OCI-LY1 (cell line): ENCODE measurements at regions not wholly inside any gene's neighbourhood (a gene's known extent, or its start where the extent isn't known, plus 50 kb on each side); places are given as distances from the start of the nearest gene placed in this dataset.

Experiments used
- H2AFZ ChIP-seq: fragments of 200-600 bp; sonication (generic), shearing (Covaris generic); 2 replicates; pipeline ENCODE4 v1.6.0; 2014; ENCODE audit warnings: antibody characterized with exemption, mild to moderate bottlenecking, low read length
- H3F3A ChIP-seq: fragments of 200-600 bp; sonication (generic), shearing (Covaris generic); 2 replicates; pipeline ENCODE4 v1.6.0; 2014; ENCODE audit warnings: mild to moderate bottlenecking, antibody characterized with exemption, low read length, moderate library complexity; ENCODE audit not compliant: insufficient read depth
- H3K27ac ChIP-seq: fragments of 200-600 bp; sonication (generic); 2 replicates; pipeline ENCODE4 v1.5.1; 2014; ENCODE audit warnings: low read length, mixed run types, mild to moderate bottlenecking, low read depth; ENCODE audit not compliant: poor library complexity, severe bottlenecking
- H3K27me3 ChIP-seq: fragments of 200-600 bp; sonication (generic); 2 replicates; pipeline ENCODE4 v1.6.0; 2014; ENCODE audit warnings: antibody characterized with exemption, mild to moderate bottlenecking, low read length, moderate library complexity; ENCODE audit not compliant: insufficient read depth
- H3K36me3 ChIP-seq: fragments of 200-600 bp; sonication (generic); 2 replicates; pipeline ENCODE4 v1.6.1; 2014; ENCODE audit warnings: mild to moderate bottlenecking, antibody characterized with exemption, low read length, moderate library complexity, mixed read lengths; ENCODE audit not compliant: insufficient read depth
- H3K4me1 ChIP-seq: fragments of 200-600 bp; sonication (generic); 2 replicates; pipeline ENCODE4 v1.5.1; 2014; ENCODE audit warnings: mild to moderate bottlenecking, low read length, moderate library complexity; ENCODE audit not compliant: insufficient read depth, severe bottlenecking
- H3K4me2 ChIP-seq: fragments of 200-600 bp; sonication (generic), shearing (Covaris generic); 2 replicates; pipeline ENCODE4 v1.6.1; 2014; ENCODE audit warnings: low read length
- H3K4me3 ChIP-seq: fragments of 200-600 bp; sonication (generic); 2 replicates; pipeline ENCODE4 v1.5.1; 2014; ENCODE audit warnings: low read length, low read depth, mild to moderate bottlenecking, mixed read lengths; ENCODE audit not compliant: poor library complexity, severe bottlenecking
- H3K79me2 ChIP-seq: fragments of 200-600 bp; shearing (Covaris generic); 2 replicates; pipeline ENCODE4 v1.6.1; 2016; ENCODE audit warnings: mixed run types, low read length, mixed read lengths; ENCODE audit not compliant: insufficient read depth
- H3K9ac ChIP-seq: fragments of 200-600 bp; sonication (generic), shearing (Covaris generic); 2 replicates; pipeline ENCODE4 v1.6.1; 2014; ENCODE audit warnings: mild to moderate bottlenecking, low read length, mixed read lengths
- H3K9me2 ChIP-seq: fragments of 200-600 bp; sonication (generic), shearing (Covaris generic); 2 replicates; pipeline ENCODE4 v1.6.1; 2014; ENCODE audit warnings: low read depth, mild to moderate bottlenecking, low read length, mixed read lengths
- H3K9me3 ChIP-seq: fragments of 200-600 bp; shearing (Covaris generic); 2 replicates; pipeline ENCODE4 v1.6.1; 2014; ENCODE audit warnings: low read length, mixed read lengths
- H4K20me1 ChIP-seq: fragments of 200-600 bp; sonication (generic), shearing (Covaris generic); 2 replicates; pipeline ENCODE4 v1.6.0; 2016; ENCODE audit warnings: mild to moderate bottlenecking, low read length; ENCODE audit not compliant: insufficient read depth
- CTCF ChIP-seq: fragments of 200-600 bp; sonication (generic), shearing (Covaris generic); IDR thresholded peaks from 2 replicates; pipeline ENCODE4 v1.5.1; 2017; ENCODE audit warnings: mild to moderate bottlenecking, antibody characterized with exemption, low read length, moderate library complexity, mixed read lengths
- EZH2 ChIP-seq: fragments of 200-600 bp; sonication (generic), shearing (Covaris generic); IDR thresholded peaks from 2 replicates; pipeline ENCODE4 v1.8.0; 2017; ENCODE audit warnings: borderline replicate concordance, mixed run types, mild to moderate bottlenecking, antibody characterized with exemption, low read length, moderate library complexity, mixed read lengths

GRCh38 chr15:101559952-101560351, 70.4 kb upstream of the PCSK6 start:
- Histone ChIP-seq H3F3A (no peaks in the 10 kb centered on the region), H3K79me2 (no peaks in the 10 kb centered on the region), H3K36me3 (no peaks in the 10 kb centered on the region), H3K4me2 (no peak overlapping the region), H2AFZ (no peak overlapping the region), H4K20me1 (no peaks in the 10 kb centered on the region), H3K27ac (no peak overlapping the region), H3K9me3 (no peaks in the 10 kb centered on the region), H3K4me3 (no peak overlapping the region), H3K9ac (no peak overlapping the region), H3K27me3 (no peaks in the 10 kb centered on the region), H3K4me1 (no peaks in the 10 kb centered on the region), H3K9me2 (no peaks in the 10 kb centered on the region)
- TF ChIP-seq EZH2 (no peak), CTCF (no peak)

- Histone ChIP-seq H3K79me2 (no peaks in the 10 kb centered on the region), H3K27me3 (peaks cover 6% of the 10 kb centered on the region; the same call in 1 of the 2 replicates), H3K9me2 (no peaks in the 10 kb centered on the region), H3K9ac (no peak overlapping the region), H3F3A (no peaks in the 10 kb centered on the region), H2AFZ (no peak overlapping the region), H3K4me3 (no peak overlapping the region), H4K20me1 (no peaks in the 10 kb centered on the region), H3K9me3 (no peaks in the 10 kb centered on the region), H3K36me3 (no peaks in the 10 kb centered on the region), H3K4me2 (no peak overlapping the region), H3K27ac (no peak overlapping the region), H3K4me1 (no peaks in the 10 kb centered on the region)
- TF ChIP-seq EZH2 (no peak), CTCF (no peak)
Observed at GRCh38 chr15:101558221-101558941, 68.9 kb upstream of the PCSK6 start.

GRCh38 chr15:101556273-101556672, 66.8 kb upstream of the PCSK6 start:
- TF ChIP-seq CTCF, result no peak
- TF ChIP-seq EZH2, result no peak
- Histone ChIP-seq H3K27me3 (peaks cover 6% of the 10 kb centered on the region; the same call in 1 of the 2 replicates), H3K9me3 (no peaks in the 10 kb centered on the region), H3K4me2 (no peak overlapping the region), H3K27ac (no peak overlapping the region), H3K79me2 (no peaks in the 10 kb centered on the region), H3F3A (no peaks in the 10 kb centered on the region), H2AFZ (no peak overlapping the region), H3K9me2 (no peaks in the 10 kb centered on the region), H4K20me1 (no peaks in the 10 kb centered on the region), H3K36me3 (no peaks in the 10 kb centered on the region), H3K9ac (no peak overlapping the region), H3K4me3 (no peak overlapping the region), H3K4me1 (no peaks in the 10 kb centered on the region)
